WTC11 (cell line): ENCODE measurements at regions not wholly inside any gene's neighbourhood (a gene's known extent, or its start where the extent isn't known, plus 50 kb on each side); places are given as distances from the start of the nearest gene placed in this dataset.

Experiments
- ATAC-seq: fragments of 200-7000 bp; cut with Tn5 transposase; 2 replicates; pipeline ENCODE4 v1.10.0; 2021; ENCODE audit warnings: mild to moderate bottlenecking, moderate library complexity
- CTCF ChIA-PET: fragments of 300-600 bp; sonication (Branson Sonifier 250); formaldehyde crosslinking; loops from one replicate; lab custom pipeline; 2021; ENCODE audit warnings: antibody characterized with exemption; lab: Charles Lee
- POLR2A ChIA-PET: fragments of 350-600 bp; sonication (Branson Sonifier 250); formaldehyde crosslinking; loops from one replicate; lab custom pipeline; 2021; ENCODE audit warnings: antibody characterized with exemption; lab: Charles Lee
- DNase-seq: peaks from one replicate; pipeline ENCODE4 v3.0.0; 2021; ENCODE audit warnings: low spot score
- H3K27ac Mint-ChIP-seq: 2 replicates; pipeline ENCODE4 v1.8.0; 2021; ENCODE audit warnings: mixed read lengths
- H3K27me3 Mint-ChIP-seq: 2 replicates; pipeline ENCODE4 v1.8.0; 2021; ENCODE audit warnings: low read depth, mild to moderate bottlenecking, moderate library complexity, mixed read lengths
- H3K36me3 Mint-ChIP-seq: 2 replicates; pipeline ENCODE4 v1.8.0; 2021; ENCODE audit warnings: mixed read lengths
- H3K4me1 Mint-ChIP-seq: 2 replicates; pipeline ENCODE4 v1.8.0; 2022; ENCODE audit warnings: mixed read lengths
- H3K4me3 Mint-ChIP-seq: 2 replicates; pipeline ENCODE4 v1.8.0; 2021; ENCODE audit warnings: mild to moderate bottlenecking, moderate library complexity, mixed read lengths
- H3K9me3 Mint-ChIP-seq: 2 replicates; pipeline ENCODE4 v1.8.0; 2021; ENCODE audit warnings: mixed read lengths
- CBFB ChIP-seq: sonication (generic); formaldehyde crosslinking; IDR thresholded peaks from 2 replicates; pipeline ENCODE4 v1.8.1; 2022; ENCODE audit warnings: mild to moderate bottlenecking, low read depth, missing genetic modification reagents
- CREB1 ChIP-seq: sonication (generic); formaldehyde crosslinking; IDR thresholded peaks from 2 replicates; pipeline ENCODE4 v1.8.0; 2023; ENCODE audit warnings: mild to moderate bottlenecking, missing genetic modification reagents
- FOXK1 ChIP-seq: sonication (generic); formaldehyde crosslinking; IDR thresholded peaks from 2 replicates; pipeline ENCODE4 v1.8.0; 2022; ENCODE audit warnings: mild to moderate bottlenecking, moderate library complexity, missing genetic modification reagents
- GRHL2 ChIP-seq: fragments of 250-450 bp; sonication (Bioruptor Pico); IDR thresholded peaks from 2 replicates; pipeline ENCODE4 v1.8.0; 2022; ENCODE audit warnings: mild to moderate bottlenecking, moderate library complexity; ENCODE audit not compliant: insufficient replicate concordance, severe bottlenecking
- HMGA2 ChIP-seq: fragments of 250-450 bp; sonication (Bioruptor Pico); IDR thresholded peaks from 2 replicates; pipeline ENCODE4 v1.4.0; 2021; ENCODE audit warnings: mild to moderate bottlenecking, moderate library complexity
- NFYB ChIP-seq: sonication (generic); formaldehyde crosslinking; conservative IDR thresholded peaks from 2 replicates; pipeline ENCODE4 v1.8.0; 2022; ENCODE audit warnings: low read depth, missing genetic modification reagents
- NR2C2 ChIP-seq: sonication (generic); formaldehyde crosslinking; IDR thresholded peaks from 2 replicates; pipeline ENCODE4 v1.8.0; 2022; ENCODE audit warnings: mild to moderate bottlenecking, missing genetic modification reagents
- OVOL2 ChIP-seq: fragments of 250-450 bp; sonication (Bioruptor Pico); IDR thresholded peaks from 2 replicates; pipeline ENCODE4 v1.9.0; 2021; ENCODE audit warnings: mild to moderate bottlenecking, borderline replicate concordance
- RELA ChIP-seq: sonication (generic); formaldehyde crosslinking; IDR thresholded peaks from 2 replicates; pipeline ENCODE4 v1.8.1; 2022; ENCODE audit warnings: missing genetic modification reagents, mild to moderate bottlenecking, borderline replicate concordance
- SMAD4 ChIP-seq: sonication (generic); formaldehyde crosslinking; IDR thresholded peaks from 2 replicates; pipeline ENCODE4 v1.8.0; 2022; ENCODE audit warnings: mild to moderate bottlenecking, missing genetic modification reagents
- TEAD4 ChIP-seq: sonication (generic); formaldehyde crosslinking; IDR thresholded peaks from 2 replicates; pipeline ENCODE4 v1.8.0; 2022; ENCODE audit warnings: mild to moderate bottlenecking, missing genetic modification reagents
- TP53 ChIP-seq: sonication (generic); formaldehyde crosslinking; IDR thresholded peaks from 2 replicates; pipeline ENCODE4 v1.8.1; 2023; ENCODE audit warnings: mild to moderate bottlenecking, missing genetic modification reagents
- TF ChIP-seq, protein P1 (sequence below): fragments of 250-450 bp; sonication (Bioruptor Pico); conservative IDR thresholded peaks from 2 replicates; pipeline ENCODE4 v1.9.0; 2021; ENCODE audit warnings: mild to moderate bottlenecking
- TF ChIP-seq, protein P2 (sequence below): sonication (generic); formaldehyde crosslinking; IDR thresholded peaks from 2 replicates; pipeline ENCODE4 v1.8.0; 2023; ENCODE audit warnings: mild to moderate bottlenecking, missing genetic modification reagents
- TF ChIP-seq, protein P3 (sequence below): sonication (generic); formaldehyde crosslinking; IDR thresholded peaks from 2 replicates; pipeline ENCODE4 v1.8.0; 2022; ENCODE audit warnings: mild to moderate bottlenecking, missing genetic modification reagents
- TF ChIP-seq, protein P4 (sequence below): sonication (generic); formaldehyde crosslinking; IDR thresholded peaks from 2 replicates; pipeline ENCODE4 v1.8.1; 2022; ENCODE audit warnings: low read depth, mild to moderate bottlenecking, moderate library complexity, missing genetic modification reagents, borderline replicate concordance
- TF ChIP-seq, protein P5 (sequence below): sonication (generic); formaldehyde crosslinking; IDR thresholded peaks from 2 replicates; pipeline ENCODE4 v1.8.0; 2022; ENCODE audit warnings: mild to moderate bottlenecking, missing genetic modification reagents
- TF ChIP-seq, protein P6 (sequence below): sonication (generic); formaldehyde crosslinking; IDR thresholded peaks from 2 replicates; pipeline ENCODE4 v1.8.0; 2022; ENCODE audit warnings: mild to moderate bottlenecking, missing genetic modification reagents
- TF ChIP-seq, protein P7 (sequence below): fragments of 250-450 bp; sonication (Bioruptor Pico); IDR thresholded peaks from 2 replicates; pipeline ENCODE4 v1.9.0; 2021; ENCODE audit warnings: mild to moderate bottlenecking
- TF ChIP-seq, protein P8 (sequence below): sonication (generic); formaldehyde crosslinking; IDR thresholded peaks from 2 replicates; pipeline ENCODE4 v1.8.1; 2023; ENCODE audit warnings: mild to moderate bottlenecking, missing genetic modification reagents, moderate library complexity
- TF ChIP-seq, protein P9 (sequence below): fragments of 250-450 bp; sonication (Bioruptor Pico); IDR thresholded peaks from 2 replicates; pipeline ENCODE4 v1.8.0; 2021; ENCODE audit warnings: mild to moderate bottlenecking

DNA sequence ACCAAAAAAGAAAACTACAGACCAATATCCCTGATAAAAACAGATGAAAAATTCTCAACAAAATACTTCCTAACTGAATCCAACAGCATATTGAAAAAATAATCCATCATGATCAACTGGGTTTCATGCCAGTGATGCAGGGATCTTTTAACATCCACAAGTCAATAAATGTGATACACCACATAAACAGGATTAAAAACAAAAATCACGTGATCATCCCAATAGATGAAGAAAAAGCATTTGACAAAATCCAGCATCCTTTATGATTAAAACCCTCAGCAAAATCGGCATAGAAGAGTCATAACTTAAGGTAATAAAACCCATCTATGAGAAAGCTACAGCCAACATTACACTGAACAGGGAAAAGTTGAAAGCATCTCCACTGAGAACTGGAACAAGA lies 107.5 kb downstream of the DCLK3 start:
- no peak overlapping the region for H3K27ac Mint-ChIP-seq
- no peak overlapping the region for H3K4me3 Mint-ChIP-seq
- CTCF ChIA-PET = no interaction called here
- POLR2A ChIA-PET = no interaction called here
- ATAC-seq = no peak
- no peak for TF ChIP-seq CREB1 (CRISPR knock-in tag)
- TF ChIP-seq RELA (CRISPR knock-in tag) = no peak
- TF ChIP-seq NFYB (CRISPR knock-in tag) = no peak
- TF ChIP-seq TEAD4 (CRISPR knock-in tag) = no peak
- TF ChIP-seq, protein P1, sequence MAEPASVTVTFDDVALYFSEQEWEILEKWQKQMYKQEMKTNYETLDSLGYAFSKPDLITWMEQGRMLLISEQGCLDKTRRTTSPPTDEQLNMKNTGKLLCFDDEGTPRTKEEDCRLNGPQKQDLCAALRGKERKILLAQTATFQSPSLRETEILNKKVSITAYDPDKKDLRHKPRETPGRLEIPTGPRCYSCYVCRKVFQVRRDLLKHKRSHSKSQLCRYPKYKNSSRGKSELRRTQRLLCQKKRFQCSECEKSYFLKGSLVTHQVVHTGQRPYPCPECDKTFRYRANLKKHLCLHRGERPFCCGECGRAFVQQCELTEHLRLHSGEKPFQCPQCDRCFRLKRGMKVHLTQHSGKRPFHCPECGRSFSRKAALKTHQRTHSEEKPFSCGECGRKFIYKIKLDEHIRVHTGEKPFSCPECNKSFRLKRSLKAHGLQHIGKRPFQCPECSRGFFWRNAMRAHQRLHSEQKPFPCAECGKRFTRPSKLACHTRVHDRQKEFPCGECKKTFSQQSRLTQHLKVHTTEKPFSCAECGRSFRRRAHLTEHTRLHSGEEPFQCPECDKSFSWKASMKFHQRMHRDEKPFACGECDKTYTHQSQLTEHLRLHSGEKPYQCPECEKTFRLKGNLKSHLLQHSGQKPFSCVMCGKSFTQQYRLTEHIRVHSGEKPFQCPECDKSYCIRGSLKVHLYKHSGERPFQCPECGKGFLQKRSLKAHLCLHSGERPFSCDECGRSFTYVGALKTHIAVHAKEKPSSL (CRISPR knock-in tag) = no peak
- no peak for TF ChIP-seq HMGA2 (CRISPR knock-in tag)
- TF ChIP-seq, protein P2, sequence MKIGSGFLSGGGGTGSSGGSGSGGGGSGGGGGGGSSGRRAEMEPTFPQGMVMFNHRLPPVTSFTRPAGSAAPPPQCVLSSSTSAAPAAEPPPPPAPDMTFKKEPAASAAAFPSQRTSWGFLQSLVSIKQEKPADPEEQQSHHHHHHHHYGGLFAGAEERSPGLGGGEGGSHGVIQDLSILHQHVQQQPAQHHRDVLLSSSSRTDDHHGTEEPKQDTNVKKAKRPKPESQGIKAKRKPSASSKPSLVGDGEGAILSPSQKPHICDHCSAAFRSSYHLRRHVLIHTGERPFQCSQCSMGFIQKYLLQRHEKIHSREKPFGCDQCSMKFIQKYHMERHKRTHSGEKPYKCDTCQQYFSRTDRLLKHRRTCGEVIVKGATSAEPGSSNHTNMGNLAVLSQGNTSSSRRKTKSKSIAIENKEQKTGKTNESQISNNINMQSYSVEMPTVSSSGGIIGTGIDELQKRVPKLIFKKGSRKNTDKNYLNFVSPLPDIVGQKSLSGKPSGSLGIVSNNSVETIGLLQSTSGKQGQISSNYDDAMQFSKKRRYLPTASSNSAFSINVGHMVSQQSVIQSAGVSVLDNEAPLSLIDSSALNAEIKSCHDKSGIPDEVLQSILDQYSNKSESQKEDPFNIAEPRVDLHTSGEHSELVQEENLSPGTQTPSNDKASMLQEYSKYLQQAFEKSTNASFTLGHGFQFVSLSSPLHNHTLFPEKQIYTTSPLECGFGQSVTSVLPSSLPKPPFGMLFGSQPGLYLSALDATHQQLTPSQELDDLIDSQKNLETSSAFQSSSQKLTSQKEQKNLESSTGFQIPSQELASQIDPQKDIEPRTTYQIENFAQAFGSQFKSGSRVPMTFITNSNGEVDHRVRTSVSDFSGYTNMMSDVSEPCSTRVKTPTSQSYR (CRISPR knock-in tag) = no peak
- TF ChIP-seq, protein P3, sequence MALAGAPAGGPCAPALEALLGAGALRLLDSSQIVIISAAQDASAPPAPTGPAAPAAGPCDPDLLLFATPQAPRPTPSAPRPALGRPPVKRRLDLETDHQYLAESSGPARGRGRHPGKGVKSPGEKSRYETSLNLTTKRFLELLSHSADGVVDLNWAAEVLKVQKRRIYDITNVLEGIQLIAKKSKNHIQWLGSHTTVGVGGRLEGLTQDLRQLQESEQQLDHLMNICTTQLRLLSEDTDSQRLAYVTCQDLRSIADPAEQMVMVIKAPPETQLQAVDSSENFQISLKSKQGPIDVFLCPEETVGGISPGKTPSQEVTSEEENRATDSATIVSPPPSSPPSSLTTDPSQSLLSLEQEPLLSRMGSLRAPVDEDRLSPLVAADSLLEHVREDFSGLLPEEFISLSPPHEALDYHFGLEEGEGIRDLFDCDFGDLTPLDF (CRISPR knock-in tag) = no peak
- TF ChIP-seq, protein P4, sequence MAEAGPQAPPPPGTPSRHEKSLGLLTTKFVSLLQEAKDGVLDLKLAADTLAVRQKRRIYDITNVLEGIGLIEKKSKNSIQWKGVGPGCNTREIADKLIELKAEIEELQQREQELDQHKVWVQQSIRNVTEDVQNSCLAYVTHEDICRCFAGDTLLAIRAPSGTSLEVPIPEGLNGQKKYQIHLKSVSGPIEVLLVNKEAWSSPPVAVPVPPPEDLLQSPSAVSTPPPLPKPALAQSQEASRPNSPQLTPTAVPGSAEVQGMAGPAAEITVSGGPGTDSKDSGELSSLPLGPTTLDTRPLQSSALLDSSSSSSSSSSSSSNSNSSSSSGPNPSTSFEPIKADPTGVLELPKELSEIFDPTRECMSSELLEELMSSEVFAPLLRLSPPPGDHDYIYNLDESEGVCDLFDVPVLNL (CRISPR knock-in tag) = no peak
- TF ChIP-seq GRHL2 (CRISPR knock-in tag) = no peak
- TF ChIP-seq SMAD4 = no peak
- no peak for TF ChIP-seq NR2C2
- no peaks in the 10 kb centered on the region for H3K27me3 Mint-ChIP-seq
- peaks cover 7% of the 10 kb centered on the region for H3K9me3 Mint-ChIP-seq
- H3K36me3 Mint-ChIP-seq = no peaks in the 10 kb centered on the region
- H3K4me1 Mint-ChIP-seq = peaks cover 2% of the 10 kb centered on the region; the same call in 1 of the 2 replicates
- DNase-seq = no peak

DNA sequence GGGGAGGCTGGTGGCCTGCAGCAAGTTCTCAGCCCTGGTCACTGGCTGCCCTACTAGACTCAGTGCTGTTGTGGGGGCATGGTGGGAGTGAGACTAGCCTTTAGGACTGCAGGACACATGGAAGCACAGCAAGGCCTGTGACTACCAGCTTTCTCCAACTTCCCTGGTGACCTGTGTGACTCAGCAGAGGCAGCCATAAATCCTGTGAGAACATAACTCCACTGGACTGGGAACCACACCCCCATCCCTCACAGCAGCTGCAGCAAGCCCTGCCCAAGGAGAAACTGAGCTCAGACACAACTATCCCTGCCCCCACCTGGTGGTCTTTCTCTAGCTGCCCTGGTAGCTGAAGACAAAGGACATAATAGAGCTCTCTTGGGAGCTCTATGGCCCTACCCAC lies 111.3 kb downstream of the DCLK3 start:
- CTCF ChIA-PET = no interaction called here
- Mint-ChIP-seq H3K27me3 (no peaks in the 10 kb centered on the region), H3K9me3 (peaks cover 7% of the 10 kb centered on the region), H3K27ac (no peak overlapping the region), H3K4me3 (no peak overlapping the region), H3K36me3 (no peaks in the 10 kb centered on the region), H3K4me1 (peaks cover 2% of the 10 kb centered on the region; the same call in 1 of the 2 replicates)
- no peak for DNase-seq
- POLR2A ChIA-PET = no interaction called here
- no peak for ATAC-seq
- TF ChIP-seq OVOL2 (CRISPR knock-in tag) (no peak), NFYB (CRISPR knock-in tag) (no peak), FOXK1 (CRISPR knock-in tag) (no peak), CBFB (no peak), HMGA2 (CRISPR knock-in tag) (no peak), TP53 (CRISPR knock-in tag) (no peak), CREB1 (CRISPR knock-in tag) (no peak)
- TF ChIP-seq, protein P5, sequence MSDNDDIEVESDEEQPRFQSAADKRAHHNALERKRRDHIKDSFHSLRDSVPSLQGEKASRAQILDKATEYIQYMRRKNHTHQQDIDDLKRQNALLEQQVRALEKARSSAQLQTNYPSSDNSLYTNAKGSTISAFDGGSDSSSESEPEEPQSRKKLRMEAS (CRISPR knock-in tag) = no peak
- TF ChIP-seq, protein P6, sequence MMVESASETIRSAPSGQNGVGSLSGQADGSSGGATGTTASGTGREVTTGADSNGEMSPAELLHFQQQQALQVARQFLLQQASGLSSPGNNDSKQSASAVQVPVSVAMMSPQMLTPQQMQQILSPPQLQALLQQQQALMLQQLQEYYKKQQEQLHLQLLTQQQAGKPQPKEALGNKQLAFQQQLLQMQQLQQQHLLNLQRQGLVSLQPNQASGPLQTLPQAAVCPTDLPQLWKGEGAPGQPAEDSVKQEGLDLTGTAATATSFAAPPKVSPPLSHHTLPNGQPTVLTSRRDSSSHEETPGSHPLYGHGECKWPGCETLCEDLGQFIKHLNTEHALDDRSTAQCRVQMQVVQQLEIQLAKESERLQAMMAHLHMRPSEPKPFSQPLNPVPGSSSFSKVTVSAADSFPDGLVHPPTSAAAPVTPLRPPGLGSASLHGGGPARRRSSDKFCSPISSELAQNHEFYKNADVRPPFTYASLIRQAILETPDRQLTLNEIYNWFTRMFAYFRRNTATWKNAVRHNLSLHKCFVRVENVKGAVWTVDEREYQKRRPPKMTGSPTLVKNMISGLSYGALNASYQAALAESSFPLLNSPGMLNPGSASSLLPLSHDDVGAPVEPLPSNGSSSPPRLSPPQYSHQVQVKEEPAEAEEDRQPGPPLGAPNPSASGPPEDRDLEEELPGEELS (CRISPR knock-in tag) = no peak
- TF ChIP-seq, protein P7, sequence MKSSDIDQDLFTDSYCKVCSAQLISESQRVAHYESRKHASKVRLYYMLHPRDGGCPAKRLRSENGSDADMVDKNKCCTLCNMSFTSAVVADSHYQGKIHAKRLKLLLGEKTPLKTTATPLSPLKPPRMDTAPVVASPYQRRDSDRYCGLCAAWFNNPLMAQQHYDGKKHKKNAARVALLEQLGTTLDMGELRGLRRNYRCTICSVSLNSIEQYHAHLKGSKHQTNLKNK (CRISPR knock-in tag) = no peak
- TF ChIP-seq, protein P8, sequence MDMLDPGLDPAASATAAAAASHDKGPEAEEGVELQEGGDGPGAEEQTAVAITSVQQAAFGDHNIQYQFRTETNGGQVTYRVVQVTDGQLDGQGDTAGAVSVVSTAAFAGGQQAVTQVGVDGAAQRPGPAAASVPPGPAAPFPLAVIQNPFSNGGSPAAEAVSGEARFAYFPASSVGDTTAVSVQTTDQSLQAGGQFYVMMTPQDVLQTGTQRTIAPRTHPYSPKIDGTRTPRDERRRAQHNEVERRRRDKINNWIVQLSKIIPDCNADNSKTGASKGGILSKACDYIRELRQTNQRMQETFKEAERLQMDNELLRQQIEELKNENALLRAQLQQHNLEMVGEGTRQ (CRISPR knock-in tag) = no peak
- TF ChIP-seq, protein P9, sequence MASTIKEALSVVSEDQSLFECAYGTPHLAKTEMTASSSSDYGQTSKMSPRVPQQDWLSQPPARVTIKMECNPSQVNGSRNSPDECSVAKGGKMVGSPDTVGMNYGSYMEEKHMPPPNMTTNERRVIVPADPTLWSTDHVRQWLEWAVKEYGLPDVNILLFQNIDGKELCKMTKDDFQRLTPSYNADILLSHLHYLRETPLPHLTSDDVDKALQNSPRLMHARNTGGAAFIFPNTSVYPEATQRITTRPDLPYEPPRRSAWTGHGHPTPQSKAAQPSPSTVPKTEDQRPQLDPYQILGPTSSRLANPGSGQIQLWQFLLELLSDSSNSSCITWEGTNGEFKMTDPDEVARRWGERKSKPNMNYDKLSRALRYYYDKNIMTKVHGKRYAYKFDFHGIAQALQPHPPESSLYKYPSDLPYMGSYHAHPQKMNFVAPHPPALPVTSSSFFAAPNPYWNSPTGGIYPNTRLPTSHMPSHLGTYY (CRISPR knock-in tag) = no peak
